HUDEP-2 (cell line): ENCODE measurements at regions not wholly inside any gene's neighbourhood (a gene's known extent, or its start where the extent isn't known, plus 50 kb on each side); places are given as distances from the start of the nearest gene placed in this dataset.

Experiments
- DNase-seq, 76 experiments: peaks; one replicate each; lab custom pipeline; 2025; ENCODE audit not compliant: unreplicated experiment in 76 of 76; lab: John Stamatoyannopoulos, UW

GRCh38 chrX:39603230-39603629 lies 494.5 kb downstream of the BCOR start:
- no peak for DNase-seq

- DNase-seq = no peak
These were observed 492.6 kb downstream of the BCOR start for GRCh38 chrX:39605183-39605582.

GRCh38 chrX:39605866-39606265 lies 491.9 kb downstream of the BCOR start:
- DNase-seq = no peak

- no peak for DNase-seq
These were observed 487.8 kb downstream of the BCOR start for GRCh38 chrX:39609941-39610340.

- DNase-seq = no peak
These were observed 486.3 kb downstream of the BCOR start for GRCh38 chrX:39611468-39611867.

- DNase-seq = no peak
These were observed 484.2 kb downstream of the BCOR start for GRCh38 chrX:39613482-39613995.

- DNase-seq = no peak
These were observed 483.6 kb downstream of the BCOR start for GRCh38 chrX:39613997-39614679.

- no peak for DNase-seq
These were observed 483.1 kb downstream of the BCOR start for GRCh38 chrX:39614680-39614998.

GRCh38 chrX:39616098-39616729 lies 481.5 kb downstream of the BCOR start:
- no peak for DNase-seq

GRCh38 chrX:39616731-39617130 lies 481.0 kb downstream of the BCOR start:
- DNase-seq = no peak

GRCh38 chrX:39618178-39618577 lies 479.6 kb downstream of the BCOR start:
- DNase-seq = no peak

- peak in 1 of 76 experiments; percentile 0 for DNase-seq
These were observed 478.4 kb downstream of the BCOR start for GRCh38 chrX:39619182-39620009.

- DNase-seq = no peak
These were observed 473.6 kb downstream of the BCOR start for GRCh38 chrX:39624166-39624565.

GRCh38 chrX:39625810-39626209 lies 471.9 kb downstream of the BCOR start:
- no peak for DNase-seq

GRCh38 chrX:39626749-39627148 lies 471.0 kb downstream of the BCOR start:
- DNase-seq = no peak

- DNase-seq = peak in 4 of 76 experiments; percentile 0 to 8 (median 2)
These were observed 470.5 kb downstream of the BCOR start for GRCh38 chrX:39627257-39627656.

- no peak for DNase-seq
These were observed 468.8 kb downstream of the BCOR start for GRCh38 chrX:39629001-39629400.

- DNase-seq = no peak
These were observed 467.4 kb downstream of the BCOR start for GRCh38 chrX:39630344-39630743.

- no peak for DNase-seq
These were observed 466.2 kb downstream of the BCOR start for GRCh38 chrX:39631276-39632229.

GRCh38 chrX:39633293-39633692 lies 464.5 kb downstream of the BCOR start:
- DNase-seq = no peak
